ENCODE measurements at regions not wholly inside any gene's neighbourhood (a gene's known extent, or its start where the extent isn't known, plus 50 kb on each side); places are given as distances from the start of the nearest gene placed in this dataset.

- Histone ChIP-seq H3K36me3 (ENCODE audit: insufficient read depth, low read length) (no peaks in the 10 kb centered on the region), H3K4me3 (ENCODE audit: low read length) (no peak overlapping the region), H4K20me1 (ENCODE audit: insufficient read depth) (no peaks in the 10 kb centered on the region), H3K27ac (ENCODE audit: low read length) (no peak overlapping the region), H2AFZ (ENCODE audit: low read depth, low read length) (no peak overlapping the region), H3K9ac (ENCODE audit: low read length) (no peak overlapping the region), H3K4me2 (ENCODE audit: low read length) (no peak overlapping the region), H3F3A (ENCODE audit: insufficient read depth, low read length, poor library complexity, severe bottlenecking) (no peaks in the 10 kb centered on the region), H3K9me2 (ENCODE audit: insufficient read depth, low read length) (no peaks in the 10 kb centered on the region), H3K27me3 (ENCODE audit: insufficient read depth, low read depth, low read length) (no peaks in the 10 kb centered on the region), H3K9me3 (ENCODE audit: low read length) (no peaks in the 10 kb centered on the region), H3K79me2 (replicated peaks; ENCODE audit: insufficient read depth, low read length) (no peaks in the 10 kb centered on the region)
- no peak for TF ChIP-seq RAD21 (conservative IDR thresholded peaks at IDR 0.05)
- TF ChIP-seq REST (IDR thresholded peaks at IDR 0.05; ENCODE audit: borderline replicate concordance) = no peak
- TF ChIP-seq MXI1 (conservative IDR thresholded peaks at IDR 0.05; ENCODE audit: poor library complexity, severe bottlenecking) = no peak
- no peak for TF ChIP-seq EZH2 (IDR thresholded peaks at IDR 0.05; ENCODE audit: borderline replicate concordance, insufficient read depth, low read length, poor library complexity, severe bottlenecking)
- no peak for TF ChIP-seq EP300 (conservative IDR thresholded peaks at IDR 0.05; ENCODE audit: poor library complexity, severe bottlenecking)
- no peak for TF ChIP-seq POLR2AphosphoS5 (IDR thresholded peaks at IDR 0.05)
- TF ChIP-seq CTCF (IDR thresholded peaks at IDR 0.05; ENCODE audit: poor library complexity, severe bottlenecking) = no peak
- TF ChIP-seq SMC3 (conservative IDR thresholded peaks at IDR 0.05; ENCODE audit: poor library complexity) = no peak
- TF ChIP-seq TAF1 (IDR thresholded peaks at IDR 0.05; ENCODE audit: low read depth) = no peak
These were observed 187.2 kb downstream of the TFAP2C start for GRCh38 chr20:56816349-56816748.

- no peaks in the 10 kb centered on the region for H3K79me2 ChIP-seq (replicated peaks; ENCODE audit: insufficient read depth, low read length)
- H3K4me2 ChIP-seq (ENCODE audit: low read length) = no peak overlapping the region
- H3K9me2 ChIP-seq (ENCODE audit: insufficient read depth, low read length) = no peaks in the 10 kb centered on the region
- no peak overlapping the region for H3K4me3 ChIP-seq (ENCODE audit: low read length)
- TF ChIP-seq REST (IDR thresholded peaks at IDR 0.05; ENCODE audit: borderline replicate concordance) (no peak), EZH2 (IDR thresholded peaks at IDR 0.05; ENCODE audit: borderline replicate concordance, insufficient read depth, low read length, poor library complexity, severe bottlenecking) (no peak), CTCF (IDR thresholded peaks at IDR 0.05; ENCODE audit: poor library complexity, severe bottlenecking) (no peak), TAF1 (IDR thresholded peaks at IDR 0.05; ENCODE audit: low read depth) (no peak), POLR2AphosphoS5 (IDR thresholded peaks at IDR 0.05) (no peak), EP300 (conservative IDR thresholded peaks at IDR 0.05; ENCODE audit: poor library complexity, severe bottlenecking) (no peak), RAD21 (conservative IDR thresholded peaks at IDR 0.05) (no peak), MXI1 (conservative IDR thresholded peaks at IDR 0.05; ENCODE audit: poor library complexity, severe bottlenecking) (no peak), SMC3 (conservative IDR thresholded peaks at IDR 0.05; ENCODE audit: poor library complexity) (no peak)
- H3K27me3 ChIP-seq (ENCODE audit: insufficient read depth, low read depth, low read length) = no peaks in the 10 kb centered on the region
- H3F3A ChIP-seq (ENCODE audit: insufficient read depth, low read length, poor library complexity, severe bottlenecking) = no peaks in the 10 kb centered on the region
- H3K9me3 ChIP-seq (ENCODE audit: low read length) = no peaks in the 10 kb centered on the region
- no peak overlapping the region for H3K9ac ChIP-seq (ENCODE audit: low read length)
- H4K20me1 ChIP-seq (ENCODE audit: insufficient read depth) = no peaks in the 10 kb centered on the region
- H3K27ac ChIP-seq (ENCODE audit: low read length) = no peak overlapping the region
- H3K36me3 ChIP-seq (ENCODE audit: insufficient read depth, low read length) = no peaks in the 10 kb centered on the region
- H2AFZ ChIP-seq (ENCODE audit: low read depth, low read length) = no peak overlapping the region
These were observed 188.9 kb downstream of the TFAP2C start for GRCh38 chr20:56817780-56818675.
